PFSK-1 (cell line): ENCODE measurements at regions not wholly inside any gene's neighbourhood (a gene's known extent, or its start where the extent isn't known, plus 50 kb on each side); places are given as distances from the start of the nearest gene placed in this dataset.

Experiments used
- FOXP2 ChIP-seq: optimal IDR thresholded peaks from 2 replicates; pipeline ENCODE3; 2011; ENCODE audit warnings: borderline replicate concordance, control low read depth, inconsistent platforms; ENCODE audit not compliant: insufficient read depth; ENCODE audit errors: extremely low read length, extremely low read depth
- POLR2AphosphoS5 ChIP-seq: IDR thresholded peaks from 2 replicates; pipeline ENCODE4 v1.6.1; 2012; ENCODE audit warnings: low read depth, mild to moderate bottlenecking, control low read depth, low read length, moderate library complexity
- SIN3A ChIP-seq: IDR thresholded peaks from 2 replicates; pipeline ENCODE4 v1.6.1; 2012; ENCODE audit warnings: mild to moderate bottlenecking, low read length, moderate library complexity, borderline replicate concordance; ENCODE audit not compliant: insufficient read depth
- TAF1 ChIP-seq: IDR thresholded peaks from 2 replicates; pipeline ENCODE4 v1.6.1; 2012; ENCODE audit warnings: low read length, control low read depth, borderline replicate concordance; ENCODE audit not compliant: insufficient read depth
- TF ChIP-seq, protein P1 (sequence below), 2 experiments: IDR thresholded peaks; 2 replicates each; pipeline versions ENCODE4 v1.6.1 to v1.8.0; 2011 to 2012; ENCODE audit warnings: low read depth in 2 of 2, low read length in 2 of 2, control low read depth in 1 of 2, inconsistent platforms in 1 of 2, mild to moderate bottlenecking in 1 of 2, moderate library complexity in 1 of 2; ENCODE audit not compliant: insufficient read depth in 1 of 2

- TF ChIP-seq, protein P1, sequence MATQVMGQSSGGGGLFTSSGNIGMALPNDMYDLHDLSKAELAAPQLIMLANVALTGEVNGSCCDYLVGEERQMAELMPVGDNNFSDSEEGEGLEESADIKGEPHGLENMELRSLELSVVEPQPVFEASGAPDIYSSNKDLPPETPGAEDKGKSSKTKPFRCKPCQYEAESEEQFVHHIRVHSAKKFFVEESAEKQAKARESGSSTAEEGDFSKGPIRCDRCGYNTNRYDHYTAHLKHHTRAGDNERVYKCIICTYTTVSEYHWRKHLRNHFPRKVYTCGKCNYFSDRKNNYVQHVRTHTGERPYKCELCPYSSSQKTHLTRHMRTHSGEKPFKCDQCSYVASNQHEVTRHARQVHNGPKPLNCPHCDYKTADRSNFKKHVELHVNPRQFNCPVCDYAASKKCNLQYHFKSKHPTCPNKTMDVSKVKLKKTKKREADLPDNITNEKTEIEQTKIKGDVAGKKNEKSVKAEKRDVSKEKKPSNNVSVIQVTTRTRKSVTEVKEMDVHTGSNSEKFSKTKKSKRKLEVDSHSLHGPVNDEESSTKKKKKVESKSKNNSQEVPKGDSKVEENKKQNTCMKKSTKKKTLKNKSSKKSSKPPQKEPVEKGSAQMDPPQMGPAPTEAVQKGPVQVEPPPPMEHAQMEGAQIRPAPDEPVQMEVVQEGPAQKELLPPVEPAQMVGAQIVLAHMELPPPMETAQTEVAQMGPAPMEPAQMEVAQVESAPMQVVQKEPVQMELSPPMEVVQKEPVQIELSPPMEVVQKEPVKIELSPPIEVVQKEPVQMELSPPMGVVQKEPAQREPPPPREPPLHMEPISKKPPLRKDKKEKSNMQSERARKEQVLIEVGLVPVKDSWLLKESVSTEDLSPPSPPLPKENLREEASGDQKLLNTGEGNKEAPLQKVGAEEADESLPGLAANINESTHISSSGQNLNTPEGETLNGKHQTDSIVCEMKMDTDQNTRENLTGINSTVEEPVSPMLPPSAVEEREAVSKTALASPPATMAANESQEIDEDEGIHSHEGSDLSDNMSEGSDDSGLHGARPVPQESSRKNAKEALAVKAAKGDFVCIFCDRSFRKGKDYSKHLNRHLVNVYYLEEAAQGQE (IDR thresholded peaks at IDR 0.05; ENCODE audit: insufficient read depth in 1 of 2, low read depth in 2 of 2, low read length in 2 of 2): no peak
- TF ChIP-seq TAF1 (no peak), FOXP2 (no peak), SIN3A (no peak), POLR2AphosphoS5 (no peak)
Measured at GRCh38 chr13:76029088-76029487, 393.0 kb downstream of the LMO7 start.

GRCh38 chr13:76027131-76027530 is 391.0 kb downstream of the LMO7 start:
- no peak for TF ChIP-seq POLR2AphosphoS5
- no peak for TF ChIP-seq TAF1
- TF ChIP-seq, protein P1 (IDR thresholded peaks at IDR 0.05; ENCODE audit: insufficient read depth in 1 of 2, low read depth in 2 of 2, low read length in 2 of 2): no peak
- TF ChIP-seq FOXP2: no peak
- TF ChIP-seq SIN3A: no peak

DNA sequence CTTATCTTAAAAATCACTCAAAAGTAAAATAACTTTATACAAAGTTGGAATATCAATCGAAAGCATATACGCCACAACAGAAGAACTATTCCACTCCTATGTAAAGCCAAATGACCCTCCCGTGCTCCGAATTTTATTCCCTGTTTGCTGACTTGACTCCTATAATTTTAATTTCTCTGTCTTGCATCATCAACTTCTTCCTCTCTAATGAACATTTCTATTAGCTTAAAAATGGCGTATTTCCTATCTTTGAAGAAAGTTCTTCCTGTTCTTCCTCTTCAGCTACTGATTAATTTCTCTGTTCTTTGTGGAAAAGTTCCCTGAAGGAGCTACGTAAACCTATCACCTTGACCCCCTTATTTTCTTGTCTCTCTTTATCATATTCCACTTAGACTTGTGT is 389.3 kb downstream of the LMO7 start:
- TF ChIP-seq SIN3A (no peak), POLR2AphosphoS5 (no peak), FOXP2 (no peak), TAF1 (no peak)
- TF ChIP-seq, protein P1 (IDR thresholded peaks at IDR 0.05; ENCODE audit: insufficient read depth in 1 of 2, low read depth in 2 of 2, low read length in 2 of 2): no peak

DNA sequence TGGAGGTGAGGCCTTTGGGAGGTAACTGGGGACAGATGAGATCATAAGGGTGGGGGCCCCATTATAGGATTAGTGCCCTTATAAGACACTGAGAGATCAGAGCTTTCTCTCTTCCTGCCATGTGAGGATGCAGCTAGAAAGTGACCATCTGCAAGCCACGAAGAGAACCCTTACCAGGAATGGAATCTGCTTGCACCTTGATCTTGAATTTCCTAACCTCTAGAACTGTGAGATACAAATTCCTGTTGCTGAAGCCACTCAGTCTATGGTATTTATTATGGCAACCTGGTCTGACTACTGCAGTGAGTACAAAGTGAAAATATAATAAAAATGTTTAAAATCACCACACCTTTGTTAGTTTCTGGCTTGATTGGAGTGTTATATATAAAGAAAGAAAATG is 388.0 kb downstream of the LMO7 start:
- TF ChIP-seq TAF1 (no peak), POLR2AphosphoS5 (no peak), SIN3A (no peak), FOXP2 (no peak)
- TF ChIP-seq, protein P1 (IDR thresholded peaks at IDR 0.05; ENCODE audit: insufficient read depth in 1 of 2, low read depth in 2 of 2, low read length in 2 of 2): no peak

DNA sequence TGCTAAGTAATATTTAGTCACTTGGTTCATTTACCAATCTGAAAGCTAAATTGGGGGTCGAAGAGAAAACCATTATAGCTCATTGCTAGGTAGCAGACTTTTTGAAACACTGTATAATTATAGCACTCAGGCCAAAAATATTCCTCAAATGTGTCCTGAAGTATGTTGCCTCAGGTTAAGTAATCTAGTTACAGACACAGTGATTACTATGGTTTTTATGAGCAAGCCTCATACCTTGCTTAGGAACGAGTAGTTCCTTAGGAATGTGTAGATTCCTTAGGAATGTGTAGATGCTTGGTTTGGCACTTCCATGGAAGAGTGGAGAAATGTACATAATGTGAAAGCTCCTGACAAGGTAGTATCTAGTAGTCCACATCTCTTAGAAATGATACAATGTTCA is 387.5 kb downstream of the LMO7 start:
- TF ChIP-seq TAF1: no peak
- TF ChIP-seq POLR2AphosphoS5: no peak
- TF ChIP-seq, protein P1 (IDR thresholded peaks at IDR 0.05; ENCODE audit: insufficient read depth in 1 of 2, low read depth in 2 of 2, low read length in 2 of 2): no peak
- no peak for TF ChIP-seq SIN3A
- TF ChIP-seq FOXP2: no peak
